DMS79 (cell line): ENCODE measurements at regions not wholly inside any gene's neighbourhood (a gene's known extent, or its start where the extent isn't known, plus 50 kb on each side); places are given as distances from the start of the nearest gene placed in this dataset.
"Not testable (repeated sequence)": the region's sequence is repeated elsewhere in the genome, so short reads cannot be mapped to it uniquely, and the experiment has no call there.

Experiments used
- DNase-seq: peaks from one replicate; lab custom pipeline; 2025; lab: John Stamatoyannopoulos, UW

DNA sequence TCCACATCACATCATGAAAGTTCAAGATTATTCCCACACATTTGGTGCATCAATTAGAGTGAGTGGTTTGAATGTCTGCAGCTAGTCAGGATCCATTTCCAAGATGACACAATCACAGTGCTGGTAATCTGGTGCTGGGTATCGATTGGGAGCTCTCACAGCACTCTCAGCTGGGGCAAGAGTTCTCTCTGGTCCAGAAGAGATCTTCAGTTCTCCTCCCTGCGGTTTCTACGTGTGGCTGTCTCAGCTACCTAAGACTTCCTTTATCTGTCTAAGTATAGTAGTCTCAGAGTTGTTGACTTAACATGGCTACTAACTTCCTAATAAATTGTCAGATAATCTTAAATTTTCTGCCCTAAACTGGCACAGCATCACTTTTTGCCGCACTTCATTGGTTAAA lies 358.0 kb upstream of the BRINP3 start:
- no peak for DNase-seq

DNA sequence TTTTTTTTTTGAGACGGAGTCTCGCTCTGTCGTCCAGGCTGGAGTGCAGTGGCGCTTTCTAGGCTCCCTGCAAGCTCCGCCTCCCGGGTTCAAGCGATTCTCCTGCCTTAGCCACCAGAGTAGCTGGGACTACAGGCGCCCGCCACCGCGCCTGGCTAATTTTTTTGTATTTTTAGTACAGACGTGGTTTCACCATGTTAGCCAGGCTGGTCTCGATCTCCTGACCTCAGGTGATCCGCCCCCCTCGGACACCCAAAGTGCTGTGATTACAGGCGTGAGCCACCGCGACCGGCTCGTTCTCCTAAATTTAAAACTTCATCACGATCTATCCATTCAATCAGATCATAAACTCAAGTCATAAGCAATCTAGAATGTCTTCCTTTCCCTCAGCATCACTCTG lies 359.5 kb upstream of the BRINP3 start:
- not testable (repeated sequence) for DNase-seq

DNA sequence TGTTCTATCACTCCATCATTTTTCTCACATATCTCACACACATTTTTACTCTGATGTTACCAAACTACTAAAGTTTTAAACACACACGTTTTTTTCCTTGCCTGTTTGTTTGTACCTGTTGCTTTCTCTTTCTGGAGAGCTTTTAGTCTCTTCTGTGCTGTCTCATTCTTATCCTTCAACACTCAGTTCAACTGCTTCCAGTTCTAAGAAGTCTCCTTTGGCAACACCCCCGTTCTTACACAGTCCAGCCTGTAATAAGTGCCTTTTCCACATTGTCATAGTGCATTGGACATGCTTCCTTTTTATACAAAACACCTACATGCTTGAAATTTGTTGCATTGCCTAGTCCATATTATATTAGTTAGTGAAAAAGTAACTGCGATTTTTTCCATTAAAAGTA lies 360.2 kb upstream of the BRINP3 start:
- no peak for DNase-seq

DNA sequence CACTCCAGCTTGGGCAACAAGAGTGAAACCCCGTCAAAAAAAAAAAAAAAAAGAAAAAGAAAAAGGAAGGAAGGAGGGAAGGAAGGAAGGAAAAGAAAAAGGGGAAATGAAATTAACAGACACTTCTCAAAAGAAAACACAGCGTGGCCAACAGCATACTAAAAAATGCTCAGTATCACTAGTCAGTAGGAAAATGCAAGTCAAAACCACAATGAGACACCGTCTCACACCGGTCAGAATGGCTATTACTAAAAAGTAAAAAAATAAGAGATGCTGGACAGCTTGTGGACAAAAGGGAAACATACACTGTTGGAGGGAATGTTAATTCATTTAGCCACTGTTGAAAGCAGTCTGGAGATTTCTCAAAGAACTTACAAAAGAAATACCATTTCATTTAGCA lies 369.5 kb upstream of the BRINP3 start:
- DNase-seq, result no peak

DNA sequence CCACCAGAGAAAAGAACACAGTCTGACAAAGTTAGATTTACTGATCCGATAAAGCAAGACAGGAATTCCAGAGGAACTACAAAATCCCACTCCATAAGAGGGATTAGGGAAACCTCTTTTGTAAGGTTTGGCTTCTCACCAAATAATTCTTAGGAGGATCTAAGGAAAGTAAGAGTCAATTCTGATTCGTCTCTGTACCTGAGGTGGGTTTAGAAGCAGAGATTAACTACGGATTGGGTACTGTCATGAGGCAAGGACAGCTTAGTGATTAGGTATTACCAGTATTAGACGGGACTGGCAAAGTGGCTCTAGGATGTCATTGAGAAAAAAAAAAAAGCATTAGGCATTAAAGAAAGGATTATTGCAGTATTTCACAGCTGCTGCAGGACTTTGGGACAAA lies 371.7 kb upstream of the BRINP3 start:
- no peak for DNase-seq

DNA sequence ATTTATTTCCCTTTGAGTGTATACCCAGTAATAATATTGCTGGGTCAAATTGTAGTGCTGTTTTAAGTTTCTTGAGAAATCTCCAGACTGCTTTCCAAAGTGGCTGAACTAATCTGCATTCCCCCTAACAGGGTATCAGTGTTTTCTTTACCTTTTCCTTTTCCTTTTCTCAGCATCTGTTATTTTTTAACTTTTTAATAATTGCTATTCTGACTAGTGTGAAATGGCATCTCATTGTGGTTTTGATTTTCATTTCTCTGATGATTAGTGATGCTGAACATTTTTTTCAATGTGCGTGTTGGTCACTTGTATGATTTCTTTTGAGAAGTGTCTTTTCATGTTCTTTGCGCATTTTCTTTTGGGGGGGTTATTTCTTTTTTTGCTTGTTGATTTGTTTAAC lies 374.9 kb upstream of the BRINP3 start:
- no peak for DNase-seq

DNA sequence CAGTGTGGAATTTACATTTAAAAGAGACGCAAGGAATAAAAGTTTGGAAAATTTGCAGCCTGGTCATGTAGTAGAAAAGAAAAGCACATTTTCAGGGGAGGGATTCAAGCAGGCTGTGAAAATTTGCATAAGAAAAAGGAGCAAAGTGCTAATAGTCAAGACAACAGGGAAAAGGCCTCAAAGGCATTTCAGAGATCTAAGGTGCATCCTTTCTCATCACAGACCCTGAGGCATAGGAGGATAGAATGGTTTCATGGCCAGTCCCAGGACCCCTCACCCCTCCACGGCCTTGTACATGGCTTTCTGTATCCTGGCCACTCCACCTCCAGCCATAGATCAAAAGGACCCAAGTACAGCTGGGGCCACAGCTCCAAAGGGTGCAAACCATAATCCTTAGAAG lies 380.5 kb upstream of the BRINP3 start:
- no peak for DNase-seq

DNA sequence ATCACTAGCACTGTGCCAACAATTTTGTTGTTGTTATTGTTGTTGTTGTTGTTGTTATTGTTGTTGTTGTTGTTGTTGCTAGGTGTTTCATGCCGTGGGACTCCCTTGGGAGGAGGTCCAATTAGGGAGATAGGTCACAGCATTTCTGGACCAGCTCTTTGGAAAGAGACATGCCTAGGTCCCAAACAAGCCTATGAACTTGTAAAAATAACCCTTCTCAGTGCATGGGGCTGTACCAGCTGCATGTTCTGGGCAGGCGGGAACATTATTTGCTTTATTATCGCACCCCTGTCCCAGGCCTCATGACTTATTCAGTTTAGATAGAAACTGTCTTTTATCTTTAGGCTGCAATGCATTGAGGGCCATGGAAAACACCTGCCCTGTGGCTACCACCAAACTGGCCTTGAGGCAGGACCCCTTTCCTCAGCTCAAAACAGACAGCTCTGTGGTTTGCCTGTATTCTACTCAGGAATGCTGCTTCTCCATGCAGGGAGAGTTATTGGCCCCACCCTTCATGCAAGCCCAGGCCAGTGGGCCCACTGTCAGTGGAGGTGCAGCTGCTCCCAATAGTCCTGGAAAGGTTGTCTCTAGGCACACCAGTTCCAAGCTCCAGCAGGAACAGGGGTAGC lies 386.5 kb upstream of the BRINP3 start:
- no peak for DNase-seq

DNA sequence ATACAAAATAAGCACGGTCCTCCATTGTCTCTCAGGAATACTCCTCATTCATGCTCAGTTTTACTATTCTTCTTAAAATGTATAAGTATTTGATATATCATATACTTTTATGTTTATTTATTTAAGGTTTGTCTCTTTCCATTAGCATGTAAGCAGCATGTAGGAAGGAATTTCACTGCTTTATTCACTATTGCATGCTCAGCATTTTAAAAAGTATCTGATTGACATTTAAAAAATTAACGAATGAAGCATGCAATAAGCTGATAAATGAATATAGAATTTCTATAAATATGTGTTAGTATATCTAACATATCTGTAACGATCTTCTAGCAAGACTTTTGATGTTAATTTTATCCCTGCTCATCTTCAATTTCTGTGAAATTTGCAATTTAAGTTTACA lies 402.7 kb upstream of the BRINP3 start:
- DNase-seq, result no peak

DNA sequence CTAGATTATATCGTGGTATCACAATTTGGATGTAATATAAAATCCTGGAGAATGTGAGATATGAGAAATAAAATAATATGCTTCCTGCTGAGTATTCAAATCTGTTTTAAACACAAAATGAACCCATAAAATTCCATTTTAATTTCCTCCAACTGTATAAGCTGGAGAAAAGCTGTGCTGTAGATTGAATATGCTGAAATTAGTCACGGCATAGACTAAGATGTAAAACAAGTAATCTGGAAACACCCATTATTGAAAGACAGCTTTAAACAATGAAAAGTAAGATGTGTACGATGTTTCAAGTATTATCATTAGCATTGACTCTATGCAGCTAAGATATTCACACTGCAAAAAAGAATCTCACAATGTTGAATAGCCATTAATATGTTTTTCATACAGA lies 403.4 kb upstream of the BRINP3 start:
- DNase-seq, result no peak

DNA sequence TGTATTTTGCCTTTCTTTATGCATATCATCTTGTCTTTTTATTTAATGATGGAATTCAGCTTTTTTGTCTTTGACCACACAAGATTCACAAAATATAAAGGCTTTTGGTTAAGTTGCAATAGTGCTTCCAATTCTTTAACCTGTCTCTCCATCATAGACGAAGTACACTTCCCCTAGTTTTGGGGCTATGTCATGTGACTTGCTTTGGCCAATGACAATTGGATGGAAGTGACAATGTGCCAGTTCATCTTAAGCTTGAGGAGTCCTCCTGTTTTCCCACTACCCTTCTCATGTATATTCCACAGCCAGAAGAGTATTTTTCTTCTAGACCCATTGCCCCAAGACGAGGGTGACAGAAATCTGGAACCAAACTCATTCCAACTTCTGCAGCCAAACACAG lies 419.6 kb upstream of the BRINP3 start:
- no peak for DNase-seq

DNA sequence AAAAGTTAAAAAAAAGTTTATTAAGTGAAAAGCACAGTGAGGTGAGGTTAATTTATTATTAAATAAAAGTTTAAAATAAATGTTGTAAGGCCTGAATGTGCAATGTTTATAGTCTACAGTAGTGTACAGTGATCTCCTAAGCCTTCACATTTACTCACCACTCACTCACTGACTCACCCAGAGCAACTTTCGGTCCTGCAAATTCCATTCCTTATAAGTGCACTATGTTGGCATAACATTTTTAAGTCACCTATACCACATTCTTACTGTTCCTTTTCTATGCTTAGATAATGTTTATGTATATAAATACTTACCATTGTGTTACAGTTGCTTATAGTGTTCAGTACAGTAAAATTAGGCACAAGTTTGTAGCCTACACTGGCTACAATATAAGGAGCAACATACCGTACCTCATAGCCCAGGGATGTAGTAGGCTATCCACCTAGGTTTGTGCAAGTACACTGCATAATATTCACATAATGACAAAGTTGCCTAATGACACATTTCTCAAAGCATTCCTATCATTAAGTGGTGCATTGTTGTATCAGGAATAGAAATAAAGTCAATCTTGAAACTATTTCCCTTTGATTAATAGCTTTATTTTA lies 426.5 kb upstream of the BRINP3 start:
- no peak for DNase-seq

DNA sequence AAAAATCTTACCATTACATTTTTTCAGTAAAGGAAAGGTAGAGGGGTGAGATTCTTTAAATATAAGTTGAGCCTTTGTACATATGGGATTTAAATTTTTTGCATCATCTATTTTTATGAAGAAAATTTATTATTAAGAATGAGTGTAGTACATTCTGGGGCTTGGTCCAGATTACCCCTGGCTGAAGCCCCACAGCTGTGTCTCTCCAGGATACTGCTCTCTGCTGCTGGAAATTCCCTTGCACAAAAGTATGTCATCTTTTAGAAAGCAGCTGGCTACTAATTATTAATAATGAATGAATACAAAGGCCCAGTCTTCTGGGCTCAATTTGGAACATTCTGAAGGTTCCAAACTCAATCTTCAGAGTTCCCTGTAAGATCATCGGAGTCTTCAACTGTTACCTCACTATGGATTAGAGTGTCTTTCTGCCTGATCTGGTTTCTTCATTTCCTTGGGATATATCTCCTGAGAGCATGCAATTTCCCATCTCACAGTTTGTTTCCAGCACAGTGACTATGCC lies 428.6 kb upstream of the BRINP3 start:
- DNase-seq, result no peak

DNA sequence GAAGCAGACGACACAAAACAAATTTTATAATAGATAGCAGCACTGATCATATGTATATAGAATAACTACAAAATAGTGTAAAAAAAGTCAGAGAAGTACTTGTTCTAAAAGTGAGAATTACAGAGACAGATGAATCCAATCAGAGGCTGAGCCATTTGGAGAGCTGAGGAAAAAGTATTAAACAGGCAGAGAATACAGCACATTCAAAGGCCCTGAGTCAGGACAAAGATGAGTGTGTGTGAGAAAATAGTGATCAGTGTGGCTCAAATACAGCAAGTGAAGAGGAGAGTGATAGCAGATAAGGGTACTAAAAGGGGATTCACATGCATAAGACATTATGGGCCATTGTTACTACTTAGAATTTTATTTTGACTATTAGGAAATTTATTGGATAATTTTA lies 430.6 kb upstream of the BRINP3 start:
- DNase-seq, result no peak

DNA sequence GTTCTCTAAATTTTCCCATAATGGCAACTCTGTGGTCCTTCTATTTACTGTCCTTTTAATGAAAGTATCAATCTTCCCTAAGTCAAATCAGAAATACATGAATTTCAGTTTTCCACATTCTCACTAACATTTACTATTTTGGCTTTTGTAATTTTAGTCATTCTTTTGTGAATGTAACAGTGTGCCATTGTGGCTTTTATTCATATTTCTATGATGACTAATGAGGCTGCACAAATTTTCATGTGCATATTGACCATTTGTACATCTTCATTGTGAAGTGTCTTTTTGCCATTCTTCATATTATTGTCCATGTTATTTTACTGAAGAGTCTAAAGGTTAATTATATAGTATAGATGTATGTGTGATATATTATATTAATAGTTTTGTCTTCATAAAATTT lies 431.0 kb upstream of the BRINP3 start:
- DNase-seq, result no peak

DNA sequence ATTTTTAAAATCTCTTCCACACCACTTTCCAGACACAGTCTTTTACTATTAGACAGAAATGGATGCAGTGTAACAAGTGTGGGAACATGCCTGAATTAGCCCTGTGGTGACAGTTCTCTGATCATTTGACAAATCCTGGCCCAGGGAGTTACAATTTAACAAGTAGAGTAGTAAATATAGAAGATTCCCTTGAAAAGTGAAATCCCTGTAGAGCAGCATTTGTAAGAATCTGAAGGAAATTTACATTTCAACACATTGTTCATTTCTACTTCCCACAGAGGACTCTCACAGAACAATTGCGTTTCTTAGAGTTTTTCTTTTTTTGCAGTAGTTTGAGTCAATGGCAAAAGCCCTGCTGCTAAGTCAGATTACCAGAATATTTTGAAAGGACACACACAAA lies 458.3 kb upstream of the BRINP3 start:
- DNase-seq, result no peak

DNA sequence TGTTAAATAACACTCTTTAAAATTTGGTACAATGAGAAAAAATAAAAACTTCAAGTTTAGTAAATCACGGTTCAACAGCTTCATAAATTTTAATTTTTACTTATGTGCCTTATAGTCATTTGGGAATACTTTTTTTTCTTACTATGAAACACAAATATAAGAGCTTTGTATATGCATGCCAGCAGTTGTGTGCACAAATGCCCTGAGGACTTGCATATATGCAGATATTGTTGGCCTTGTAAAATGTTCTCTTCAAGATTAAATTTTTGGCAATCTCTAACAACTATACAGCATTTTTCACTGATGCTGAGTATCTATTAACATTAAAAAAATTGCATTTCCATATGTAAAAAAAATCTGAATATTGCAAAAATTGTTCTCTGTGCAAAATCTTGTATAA lies 458.7 kb upstream of the BRINP3 start:
- DNase-seq, result no peak

DNA sequence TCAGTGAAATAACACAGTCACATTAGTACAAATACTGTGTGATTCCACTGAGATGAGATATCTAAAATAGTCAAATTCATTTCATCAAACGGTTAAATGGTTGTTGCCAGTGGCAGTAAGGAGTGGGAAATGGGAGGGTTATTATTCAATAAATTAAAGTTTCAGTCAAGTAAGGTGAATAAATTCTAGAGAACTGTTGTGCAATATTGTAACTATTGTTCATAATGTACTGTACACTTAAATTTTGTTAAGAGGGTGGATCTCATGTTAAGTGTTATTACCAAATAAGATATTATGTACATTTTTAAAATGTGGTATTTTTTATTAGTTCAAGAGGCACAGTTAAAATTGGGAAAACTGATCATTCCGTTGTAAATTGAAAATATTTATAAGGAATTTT lies 463.3 kb upstream of the BRINP3 start:
- DNase-seq, result no peak

DNA sequence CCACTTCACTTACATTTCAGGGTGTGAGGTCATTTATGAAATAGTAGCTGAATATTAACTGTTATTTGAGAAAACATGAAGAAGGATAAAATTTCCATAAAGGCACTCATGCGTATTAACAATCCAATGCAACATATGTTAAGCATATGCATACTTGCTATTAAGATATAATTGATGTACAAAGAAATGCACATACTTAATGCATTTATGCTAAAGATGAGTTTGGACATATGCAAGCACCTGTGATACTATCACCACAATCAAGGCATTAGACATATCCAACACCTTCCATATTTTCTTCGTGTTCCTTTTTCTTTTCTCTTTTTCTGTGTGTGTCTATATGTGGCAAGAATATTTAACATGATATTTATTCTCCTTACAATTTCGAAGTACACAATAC lies 464.8 kb upstream of the BRINP3 start:
- DNase-seq, result no peak

DNA sequence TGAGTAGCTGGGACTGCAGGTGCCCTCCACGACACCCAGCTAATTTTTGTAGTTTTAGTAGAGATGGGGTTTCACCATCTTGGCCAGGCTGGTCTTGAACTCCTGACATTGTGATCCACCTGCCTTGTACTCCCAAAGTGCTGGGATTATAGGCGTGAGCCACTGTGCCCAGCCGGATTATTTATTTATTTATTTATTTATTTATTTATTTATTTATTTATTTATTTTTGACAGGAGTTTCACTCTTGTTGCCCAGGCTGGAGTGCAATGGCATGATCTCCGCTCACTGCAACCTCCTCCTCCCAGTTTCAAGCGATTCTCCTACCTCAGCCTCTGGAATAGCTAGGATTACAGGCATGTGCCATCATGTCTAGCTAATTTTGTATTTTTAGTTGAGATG lies 466.1 kb upstream of the BRINP3 start:
- not testable (repeated sequence) for DNase-seq

DNA sequence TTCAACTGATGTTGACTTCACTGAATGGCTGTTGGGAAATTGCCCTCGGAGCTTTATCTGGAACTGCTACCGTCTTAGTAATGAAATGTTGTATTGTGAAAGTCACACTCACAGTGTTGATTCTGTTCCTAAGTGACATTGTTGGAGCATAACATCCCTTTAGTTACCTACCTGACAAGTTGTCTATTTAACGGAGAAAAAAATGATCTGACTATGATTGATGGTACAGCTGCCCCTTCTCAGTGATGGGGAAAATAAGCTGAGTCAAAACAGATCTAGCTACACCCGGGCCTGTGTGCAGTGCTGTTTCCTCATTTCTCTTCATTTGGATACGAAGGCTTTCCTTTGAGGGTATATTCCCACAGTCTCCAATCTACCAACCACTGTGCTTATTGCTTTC lies 472.3 kb upstream of the BRINP3 start:
- DNase-seq, result no peak

DNA sequence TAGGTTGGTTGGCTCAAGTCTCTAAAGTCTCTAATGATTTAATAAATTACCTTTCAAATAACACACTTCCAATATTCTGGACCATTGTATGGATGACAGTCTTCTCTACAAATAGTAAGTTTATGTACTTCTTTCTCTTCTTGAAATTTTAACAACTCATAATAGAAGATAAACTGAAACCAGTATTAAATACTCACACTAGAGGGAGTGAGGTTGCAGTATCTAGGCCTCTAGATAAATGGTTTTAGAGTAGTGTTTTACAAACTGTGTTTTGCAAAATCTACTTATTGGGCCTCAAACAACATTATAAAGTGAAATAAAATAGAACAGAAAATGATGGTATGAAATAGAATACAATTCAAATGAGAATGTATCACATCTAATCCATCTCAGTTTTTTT lies 479.9 kb upstream of the BRINP3 start:
- DNase-seq, result no peak

DNA sequence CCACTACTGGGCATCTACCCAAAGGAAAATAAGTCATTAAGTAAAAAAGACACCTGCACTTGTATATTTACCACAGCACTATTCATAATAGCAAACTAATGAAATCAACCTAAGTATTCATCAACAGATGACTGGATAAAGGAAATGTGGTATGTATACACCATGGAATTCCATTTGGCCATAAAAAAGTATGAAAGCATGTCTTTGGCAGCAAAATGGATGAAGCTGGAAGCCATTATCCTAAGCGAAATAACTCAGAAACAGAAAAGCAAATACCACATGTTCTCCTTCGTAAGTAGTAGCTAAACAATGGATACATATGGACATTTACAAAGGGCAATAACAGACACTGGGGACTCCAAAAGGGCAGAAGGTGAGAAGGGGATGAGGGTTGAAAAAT lies 485.7 kb upstream of the BRINP3 start:
- DNase-seq, result no peak

DNA sequence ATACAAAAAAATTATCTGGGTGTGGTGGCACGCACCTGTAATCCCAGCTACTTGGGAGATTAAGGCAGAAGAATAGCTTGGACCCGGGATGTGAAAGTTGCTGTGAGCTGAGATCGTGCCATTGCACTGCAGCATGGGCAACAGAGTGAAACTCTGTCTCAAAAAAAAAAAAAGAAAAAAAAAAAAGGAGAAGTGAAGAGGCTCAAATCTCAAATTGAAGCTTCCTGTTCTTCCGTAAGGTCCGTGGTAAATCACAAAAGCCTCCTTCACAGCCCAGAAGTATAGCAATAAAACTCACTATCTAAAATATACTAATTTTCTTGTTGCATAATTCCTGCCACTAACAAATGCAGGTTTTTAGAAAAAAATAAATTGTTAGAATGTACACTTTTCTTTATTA lies 498.2 kb upstream of the BRINP3 start:
- no peak for DNase-seq
